Erythroblast (primary cell): ENCODE measurements at regions not wholly inside any gene's neighbourhood (a gene's known extent, or its start where the extent isn't known, plus 50 kb on each side); places are given as distances from the start of the nearest gene placed in this dataset.

Experiments
- DNase-seq, 2 experiments: peaks; one replicate each; lab custom pipeline; 2025; lab: John Stamatoyannopoulos, UW
- GATA1 ChIP-seq: IDR thresholded peaks from 2 replicates; pipeline ENCODE4 v1.6.1; 2011; ENCODE audit warnings: low read depth, mild to moderate bottlenecking, control low read depth, low read length, moderate library complexity
- POLR2A ChIP-seq: IDR thresholded peaks from 2 replicates; pipeline ENCODE4 v1.6.1; 2011; ENCODE audit warnings: mild to moderate bottlenecking, low read length

DNA sequence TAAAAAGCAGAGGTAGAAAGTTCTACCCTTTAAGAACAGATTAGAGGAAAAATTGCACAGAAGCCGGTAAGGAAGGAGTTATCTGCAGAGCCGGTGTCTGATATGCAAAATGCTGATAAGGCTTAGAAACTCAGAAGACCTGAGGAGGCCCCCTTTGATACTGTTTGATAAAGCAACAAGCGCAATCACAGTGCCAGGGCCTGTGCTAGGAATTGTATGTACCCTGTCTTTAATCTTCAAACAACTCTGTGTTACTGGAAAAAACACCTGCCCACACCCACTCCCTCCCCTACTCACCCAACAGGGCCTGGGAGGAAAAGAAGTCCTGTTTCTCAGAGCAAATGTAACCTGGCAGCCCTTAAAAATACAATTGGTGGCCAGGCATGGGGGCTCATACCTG, 112.7 kb upstream of the FUT8 start:
- TF ChIP-seq GATA1 (no peak), POLR2A (no peak)
- DNase-seq, result peak in 1 of 2 experiments; percentile 67

GRCh38 chr14:65301862-65302539, 110.5 kb upstream of the FUT8 start:
- DNase-seq, result no peak
- TF ChIP-seq POLR2A (no peak), GATA1 (no peak)

DNA sequence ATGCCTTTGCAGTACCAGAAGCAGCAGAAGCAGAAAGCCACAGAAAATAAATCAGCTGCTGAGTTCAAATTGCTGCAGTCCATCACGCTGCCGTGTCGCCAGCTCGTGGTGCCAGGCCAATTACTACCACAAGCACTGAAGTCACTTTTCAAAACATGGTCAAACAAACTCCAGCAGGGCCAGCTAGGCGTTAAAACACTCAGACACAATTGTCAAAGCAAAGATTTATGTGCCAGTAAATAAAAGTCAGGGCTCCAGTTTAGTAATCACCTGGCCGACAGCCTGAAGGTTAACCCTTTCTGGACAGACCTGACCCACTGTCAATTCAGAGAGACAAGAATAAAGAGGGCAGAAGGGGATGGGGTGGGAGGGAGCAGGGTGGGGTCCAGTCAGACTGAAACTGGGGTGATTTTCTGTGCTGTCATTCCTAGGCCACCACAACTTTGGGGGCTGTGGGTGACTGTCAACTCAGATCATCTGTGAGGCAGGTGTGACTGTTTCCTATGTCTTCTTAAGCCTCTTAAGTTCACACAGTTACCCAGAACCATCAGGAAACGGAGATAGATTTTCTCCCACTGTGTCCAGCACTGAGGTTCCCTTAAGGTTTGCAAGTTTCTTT, 109.8 kb upstream of the FUT8 start:
- DNase-seq, result no peak
- TF ChIP-seq GATA1, result no peak
- TF ChIP-seq POLR2A, result no peak

DNA sequence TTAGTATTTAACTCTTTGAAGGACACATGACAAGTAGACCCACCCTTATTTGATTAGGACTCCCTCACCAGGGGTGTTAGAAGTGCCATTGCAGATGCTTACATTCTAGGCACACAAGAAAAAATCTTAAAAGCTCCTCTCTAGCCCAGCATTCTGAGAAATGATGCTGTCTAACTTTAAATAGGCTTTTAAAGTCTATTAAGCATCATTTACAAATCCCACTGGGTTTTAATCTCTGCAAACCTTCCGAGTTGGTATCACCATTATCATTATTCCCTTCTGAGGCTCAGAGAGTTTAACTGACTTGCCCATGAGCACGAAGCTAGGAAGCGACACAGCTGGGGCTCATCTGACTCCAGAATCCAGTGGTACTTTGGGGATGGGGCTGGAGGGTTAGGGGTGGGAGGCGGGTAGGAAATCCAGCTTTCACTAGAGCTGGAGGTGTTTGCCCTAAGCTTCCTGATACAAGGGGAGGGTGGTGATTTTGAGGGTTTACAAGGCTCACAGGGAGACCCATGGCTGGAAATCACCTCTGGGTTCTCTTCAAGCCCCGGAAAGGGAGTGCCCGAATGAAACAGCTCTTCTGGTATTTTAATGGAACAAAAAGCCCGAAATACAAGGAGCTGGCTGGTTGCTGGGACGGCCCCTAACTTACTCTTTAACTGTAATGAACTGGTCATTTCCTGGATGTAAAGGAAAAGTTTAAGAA, 109.2 kb upstream of the FUT8 start:
- TF ChIP-seq GATA1 (no peak), POLR2A (no peak)
- DNase-seq, result no peak

DNA sequence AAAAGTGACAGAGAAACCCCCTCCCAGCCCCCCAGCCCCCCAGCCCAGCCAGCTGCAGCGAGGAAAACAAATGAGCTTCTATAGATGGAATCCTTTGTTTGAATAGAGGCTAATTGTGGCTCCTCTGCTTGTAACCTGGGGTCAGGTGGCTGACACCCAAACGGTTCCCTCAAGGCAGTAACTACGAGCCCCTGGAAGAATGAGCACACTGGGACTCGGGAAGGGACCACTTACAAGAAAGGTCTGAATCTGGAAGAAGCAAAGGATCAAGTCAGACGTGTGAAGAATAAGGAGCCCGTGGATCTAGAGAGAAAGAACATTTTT, 108.7 kb upstream of the FUT8 start:
- TF ChIP-seq GATA1 (no peak), POLR2A (no peak)
- DNase-seq, result no peak

DNA sequence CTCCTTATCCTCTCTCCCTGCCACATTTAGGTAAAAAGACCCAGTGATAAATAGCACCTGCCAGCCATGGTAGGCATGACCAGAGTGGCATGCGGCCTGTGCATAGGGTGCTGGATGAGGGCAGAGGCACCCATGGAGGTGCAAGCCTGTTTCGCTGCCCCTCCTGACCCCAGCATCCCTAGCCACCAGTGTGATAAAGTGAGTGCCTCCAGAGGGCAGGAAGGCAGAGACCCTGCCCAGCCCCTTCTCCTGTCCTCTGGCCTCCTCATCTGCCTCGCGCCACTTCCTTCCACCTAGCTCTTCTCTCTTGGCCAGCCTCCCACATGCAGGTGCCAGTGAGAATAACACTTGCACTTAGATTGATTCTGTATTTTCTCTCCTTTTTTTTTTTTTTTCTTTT, 108.3 kb upstream of the FUT8 start:
- no peak for TF ChIP-seq POLR2A
- no peak for TF ChIP-seq GATA1
- no peak for DNase-seq

- DNase-seq, result no peak
- TF ChIP-seq GATA1 (no peak), POLR2A (no peak)
Measured at GRCh38 chr14:65304963-65305362, 107.6 kb upstream of the FUT8 start.

DNA sequence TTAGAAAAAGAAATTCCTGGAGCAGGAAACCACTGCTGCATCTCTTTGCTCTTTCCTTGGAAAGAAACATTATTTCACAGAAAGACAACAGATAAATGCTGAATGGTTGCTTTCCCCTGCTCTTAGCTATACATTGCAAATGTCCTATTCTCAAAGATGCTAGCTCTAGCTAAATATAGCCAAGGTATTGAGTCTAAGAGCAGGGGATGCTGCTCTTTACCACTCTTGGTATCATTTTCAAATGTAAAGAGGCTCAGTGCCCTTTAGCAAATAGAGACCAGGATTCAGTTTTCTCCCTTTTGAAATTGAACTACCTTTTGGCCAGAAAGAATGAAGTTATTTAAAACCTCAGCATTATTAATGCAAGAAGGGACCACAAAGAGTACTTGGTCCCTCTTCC, 104.0 kb upstream of the FUT8 start:
- DNase-seq, result no peak
- no peak for TF ChIP-seq GATA1
- TF ChIP-seq POLR2A, result no peak

GRCh38 chr14:65310568-65310967, 102.0 kb upstream of the FUT8 start:
- DNase-seq, result no peak
- TF ChIP-seq GATA1 (no peak), POLR2A (no peak)

- no peak for TF ChIP-seq GATA1
- no peak for TF ChIP-seq POLR2A
- DNase-seq, result no peak
Measured at GRCh38 chr14:65312859-65313258, 99.7 kb upstream of the FUT8 start.

DNA sequence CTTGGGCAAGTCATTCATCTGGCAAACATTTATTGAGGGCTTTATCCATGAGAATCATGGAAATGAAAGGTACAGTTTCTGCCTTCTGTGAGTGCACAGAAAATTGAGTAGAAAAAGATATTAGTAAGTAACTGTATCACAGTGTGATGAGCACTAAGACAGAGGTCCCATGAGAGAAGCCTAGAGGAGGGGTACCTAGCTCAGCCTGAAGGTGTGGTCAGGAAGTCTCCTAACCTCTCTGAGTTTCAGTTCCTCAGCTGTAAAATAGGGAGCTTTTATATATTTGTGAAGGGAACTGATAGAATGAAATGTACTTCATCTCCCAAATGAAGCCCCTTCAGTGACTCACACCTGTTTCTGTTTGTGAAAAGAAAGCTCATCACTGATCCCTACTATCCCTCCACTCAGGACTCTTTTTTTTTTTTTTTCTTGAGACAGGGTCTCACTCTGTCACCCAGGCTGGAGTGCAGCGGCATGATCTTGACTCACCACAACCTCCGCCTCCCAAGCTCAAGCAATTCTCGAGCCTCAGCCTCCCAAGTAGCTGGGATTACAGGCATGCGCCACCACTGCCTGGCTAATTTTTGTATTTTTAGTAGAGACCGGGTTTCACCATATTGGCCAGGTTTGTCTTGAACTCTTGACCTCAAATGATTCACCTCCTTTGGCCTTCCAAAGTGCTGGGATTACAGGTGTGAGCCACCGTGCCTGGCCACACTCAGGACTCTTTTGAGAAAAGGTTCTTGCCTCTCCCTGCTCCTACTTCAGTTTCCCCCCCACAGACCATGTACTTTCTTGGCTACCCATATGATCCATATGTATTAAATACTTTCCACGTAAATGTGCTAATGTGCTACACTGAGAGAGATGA, 93.7 kb upstream of the FUT8 start:
- DNase-seq, result no peak
- no peak for TF ChIP-seq GATA1
- TF ChIP-seq POLR2A, result no peak

- TF ChIP-seq GATA1 (no peak), POLR2A (no peak)
- no peak for DNase-seq
Measured at GRCh38 chr14:65320661-65321308, 91.7 kb upstream of the FUT8 start.

- no peak for DNase-seq
Measured at GRCh38 chr14:65321370-65321875, 91.1 kb upstream of the FUT8 start.

GRCh38 chr14:65329481-65329880, 83.0 kb upstream of the FUT8 start:
- DNase-seq, result no peak
- TF ChIP-seq GATA1 (no peak), POLR2A (no peak)

More at GRCh38 chr14:65321370-65321875, 91.1 kb upstream of the FUT8 start:
- TF ChIP-seq POLR2A (no peak), GATA1 (no peak)
